Gastrocnemius medialis (tissue), 4 donors: ENCODE measurements at regions not wholly inside any gene's neighbourhood (a gene's known extent, or its start where the extent isn't known, plus 50 kb on each side); places are given as distances from the start of the nearest gene placed in this dataset.

Experiments used
- POLR2A ChIP-seq, 2 donors: fragments of 450-650 bp; IDR thresholded peaks; one replicate each; pipeline ENCODE4 v1.6.1; 2017; ENCODE audit warnings: antibody characterized with exemption in 2 of 2, mild to moderate bottlenecking in 2 of 2, moderate library complexity in 2 of 2
- TF ChIP-seq, protein P1 (sequence below), 5 experiments: fragments of 450-650 bp in 3 of 5; fragments of 200-600 bp in 2 of 5; sonication (generic) in 2 of 5; IDR thresholded peaks in 4 of 5; conservative IDR thresholded peaks in 1 of 5; 1 replicate in 4 of 5; 2 replicates in 1 of 5; pipeline ENCODE4 v1.5.1; 2016 to 2019; ENCODE audit warnings: antibody characterized with exemption in 5 of 5, mild to moderate bottlenecking in 3 of 5, moderate library complexity in 3 of 5

DNA sequence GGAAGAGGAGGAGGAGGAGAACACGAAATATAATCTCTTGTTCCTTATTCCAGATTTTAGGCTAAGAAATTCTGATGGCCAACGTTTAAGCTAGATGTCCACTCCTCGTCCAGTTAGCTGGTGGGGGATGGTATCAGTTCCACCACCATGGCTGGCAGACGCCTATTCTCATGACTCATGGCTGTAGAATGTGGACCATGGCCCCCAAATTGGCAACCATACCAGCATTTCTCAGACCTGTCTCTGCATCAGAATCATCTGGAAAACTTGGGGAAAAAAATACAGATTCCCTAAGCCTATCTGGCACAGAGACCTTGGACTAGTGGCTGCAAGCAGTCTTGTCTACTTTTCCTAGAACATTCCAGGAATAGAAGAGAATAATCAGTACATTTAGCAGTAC lies 267.7 kb upstream of the SIX2 start:
- TF ChIP-seq, protein P1, sequence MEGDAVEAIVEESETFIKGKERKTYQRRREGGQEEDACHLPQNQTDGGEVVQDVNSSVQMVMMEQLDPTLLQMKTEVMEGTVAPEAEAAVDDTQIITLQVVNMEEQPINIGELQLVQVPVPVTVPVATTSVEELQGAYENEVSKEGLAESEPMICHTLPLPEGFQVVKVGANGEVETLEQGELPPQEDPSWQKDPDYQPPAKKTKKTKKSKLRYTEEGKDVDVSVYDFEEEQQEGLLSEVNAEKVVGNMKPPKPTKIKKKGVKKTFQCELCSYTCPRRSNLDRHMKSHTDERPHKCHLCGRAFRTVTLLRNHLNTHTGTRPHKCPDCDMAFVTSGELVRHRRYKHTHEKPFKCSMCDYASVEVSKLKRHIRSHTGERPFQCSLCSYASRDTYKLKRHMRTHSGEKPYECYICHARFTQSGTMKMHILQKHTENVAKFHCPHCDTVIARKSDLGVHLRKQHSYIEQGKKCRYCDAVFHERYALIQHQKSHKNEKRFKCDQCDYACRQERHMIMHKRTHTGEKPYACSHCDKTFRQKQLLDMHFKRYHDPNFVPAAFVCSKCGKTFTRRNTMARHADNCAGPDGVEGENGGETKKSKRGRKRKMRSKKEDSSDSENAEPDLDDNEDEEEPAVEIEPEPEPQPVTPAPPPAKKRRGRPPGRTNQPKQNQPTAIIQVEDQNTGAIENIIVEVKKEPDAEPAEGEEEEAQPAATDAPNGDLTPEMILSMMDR (IDR thresholded peaks at IDR 0.05 in 4 of 5, conservative IDR thresholded peaks at IDR 0.05 in 1 of 5), result no peak
- no peak for TF ChIP-seq POLR2A (IDR thresholded peaks at IDR 0.05)
